ENCODE measurements at regions not wholly inside any gene's neighbourhood (a gene's known extent, or its start where the extent isn't known, plus 50 kb on each side); places are given as distances from the start of the nearest gene placed in this dataset.

- no peak for TF ChIP-seq CTCF (IDR thresholded peaks at IDR 0.05; ENCODE audit: insufficient read depth, low read depth, low read length, missing control alignments)
- H3K4me3 ChIP-seq (ENCODE audit: low read depth, low read length), result no peak overlapping the region
- DNase-seq (ENCODE audit: low read depth), result no peak
These were observed 279.3 kb downstream of the MZT1 start for GRCh38 chr13:72448082-72448481.

GRCh38 chr13:72444999-72445398 is 282.4 kb downstream of the MZT1 start:
- no peak for TF ChIP-seq CTCF (IDR thresholded peaks at IDR 0.05; ENCODE audit: insufficient read depth, low read depth, low read length, missing control alignments)
- no peak for DNase-seq (ENCODE audit: low read depth)
- no peak overlapping the region for H3K4me3 ChIP-seq (ENCODE audit: low read depth, low read length)

- no peak for TF ChIP-seq CTCF (IDR thresholded peaks at IDR 0.05; ENCODE audit: insufficient read depth, low read depth, low read length, missing control alignments)
- DNase-seq (ENCODE audit: low read depth), result no peak
- H3K4me3 ChIP-seq (ENCODE audit: low read depth, low read length), result no peak overlapping the region
These were observed 290.0 kb downstream of the MZT1 start for GRCh38 chr13:72437458-72437857.

GRCh38 chr13:72435251-72435650 is 292.2 kb downstream of the MZT1 start:
- no peak overlapping the region for H3K4me3 ChIP-seq (ENCODE audit: low read depth, low read length)
- TF ChIP-seq CTCF (IDR thresholded peaks at IDR 0.05; ENCODE audit: insufficient read depth, low read depth, low read length, missing control alignments), result no peak
- no peak for DNase-seq (ENCODE audit: low read depth)

GRCh38 chr13:72431981-72432682 is 295.3 kb downstream of the MZT1 start:
- TF ChIP-seq CTCF (IDR thresholded peaks at IDR 0.05; ENCODE audit: insufficient read depth, low read depth, low read length, missing control alignments), result no peak
- DNase-seq (ENCODE audit: low read depth), result no peak
- H3K4me3 ChIP-seq (ENCODE audit: low read depth, low read length), result no peak overlapping the region

GRCh38 chr13:72430923-72431322 is 296.5 kb downstream of the MZT1 start:
- no peak for DNase-seq (ENCODE audit: low read depth)
- H3K4me3 ChIP-seq (ENCODE audit: low read depth, low read length), result no peak overlapping the region
- no peak for TF ChIP-seq CTCF (IDR thresholded peaks at IDR 0.05; ENCODE audit: insufficient read depth, low read depth, low read length, missing control alignments)

Data from GM12865 (cell line).